Memory B cell (primary cell): ENCODE measurements at regions not wholly inside any gene's neighbourhood (a gene's known extent, or its start where the extent isn't known, plus 50 kb on each side); places are given as distances from the start of the nearest gene placed in this dataset.

Source experiments
- ATAC-seq: fragments of 150-1000 bp; cut with Tn5 transposase; 2 replicates; pipeline ENCODE4 v1.10.0; 2021; ENCODE audit warnings: low read depth, mild to moderate bottlenecking, moderate library complexity
- DNase-seq, 2 donors: peaks; one replicate each; pipeline ENCODE4 v3.0.0; 2022; ENCODE audit warnings: low spot score in 2 of 2
- H3K27ac Mint-ChIP-seq: one replicate; pipeline ENCODE4 v1.8.0; 2022; ENCODE audit warnings: mild to moderate bottlenecking, moderate library complexity, mixed read lengths
- H3K27me3 Mint-ChIP-seq: one replicate; pipeline ENCODE4 v1.8.0; 2022; ENCODE audit warnings: mixed read lengths
- H3K36me3 Mint-ChIP-seq: one replicate; pipeline ENCODE4 v1.8.0; 2022; ENCODE audit warnings: mild to moderate bottlenecking, mixed read lengths
- H3K4me1 Mint-ChIP-seq: one replicate; pipeline ENCODE4 v1.8.0; 2022; ENCODE audit warnings: mixed read lengths
- H3K4me3 Mint-ChIP-seq: one replicate; pipeline ENCODE4 v1.8.0; 2022; ENCODE audit warnings: mild to moderate bottlenecking, moderate library complexity, mixed read lengths
- H3K9me3 Mint-ChIP-seq: one replicate; pipeline ENCODE4 v1.8.0; 2022; ENCODE audit warnings: mixed read lengths

GRCh38 chr9:515665-516064 lies 301.0 kb downstream of the DOCK8 start:
- H3K27ac Mint-ChIP-seq = no peak overlapping the region
- peaks cover 3% of the 10 kb centered on the region for H3K4me1 Mint-ChIP-seq
- H3K4me3 Mint-ChIP-seq = no peak overlapping the region
- no peaks in the 10 kb centered on the region for H3K36me3 Mint-ChIP-seq
- ATAC-seq (no peak), DNase-seq (no peak)
- H3K9me3 Mint-ChIP-seq = no peaks in the 10 kb centered on the region
- H3K27me3 Mint-ChIP-seq = no peaks in the 10 kb centered on the region

GRCh38 chr9:517993-518392 lies 303.3 kb downstream of the DOCK8 start:
- no peaks in the 10 kb centered on the region for H3K36me3 Mint-ChIP-seq
- no peak for DNase-seq
- peaks cover 3% of the 10 kb centered on the region for H3K4me1 Mint-ChIP-seq
- no peaks in the 10 kb centered on the region for H3K9me3 Mint-ChIP-seq
- H3K27me3 Mint-ChIP-seq = no peaks in the 10 kb centered on the region
- H3K27ac Mint-ChIP-seq = no peak overlapping the region
- H3K4me3 Mint-ChIP-seq = no peak overlapping the region
- ATAC-seq = no peak

GRCh38 chr9:518540-518939 lies 303.9 kb downstream of the DOCK8 start:
- Mint-ChIP-seq H3K4me1 (peaks cover 3% of the 10 kb centered on the region), H3K4me3 (no peak overlapping the region), H3K9me3 (no peaks in the 10 kb centered on the region), H3K36me3 (no peaks in the 10 kb centered on the region), H3K27me3 (no peaks in the 10 kb centered on the region), H3K27ac (no peak overlapping the region)
- DNase-seq (no peak), ATAC-seq (no peak)

GRCh38 chr9:519579-519978 lies 304.9 kb downstream of the DOCK8 start:
- no peaks in the 10 kb centered on the region for H3K27me3 Mint-ChIP-seq
- H3K4me1 Mint-ChIP-seq = no peaks in the 10 kb centered on the region
- H3K27ac Mint-ChIP-seq = no peak overlapping the region
- no peak for ATAC-seq
- no peaks in the 10 kb centered on the region for H3K9me3 Mint-ChIP-seq
- no peak for DNase-seq
- no peaks in the 10 kb centered on the region for H3K36me3 Mint-ChIP-seq
- H3K4me3 Mint-ChIP-seq = no peak overlapping the region

- H3K27ac Mint-ChIP-seq = no peak overlapping the region
- ATAC-seq (no peak), DNase-seq (no peak)
- no peaks in the 10 kb centered on the region for H3K4me1 Mint-ChIP-seq
- no peaks in the 10 kb centered on the region for H3K9me3 Mint-ChIP-seq
- H3K27me3 Mint-ChIP-seq = no peaks in the 10 kb centered on the region
- no peak overlapping the region for H3K4me3 Mint-ChIP-seq
- no peaks in the 10 kb centered on the region for H3K36me3 Mint-ChIP-seq
Measured at GRCh38 chr9:520302-520701, 305.6 kb downstream of the DOCK8 start.

GRCh38 chr9:522190-522589 lies 307.5 kb downstream of the DOCK8 start:
- no peak overlapping the region for H3K27ac Mint-ChIP-seq
- no peaks in the 10 kb centered on the region for H3K9me3 Mint-ChIP-seq
- no peaks in the 10 kb centered on the region for H3K36me3 Mint-ChIP-seq
- no peak for ATAC-seq
- no peak for DNase-seq
- H3K4me1 Mint-ChIP-seq = peaks cover 3% of the 10 kb centered on the region
- no peaks in the 10 kb centered on the region for H3K27me3 Mint-ChIP-seq
- no peak overlapping the region for H3K4me3 Mint-ChIP-seq

- no peaks in the 10 kb centered on the region for H3K9me3 Mint-ChIP-seq
- no peak overlapping the region for H3K27ac Mint-ChIP-seq
- DNase-seq (no peak), ATAC-seq (no peak)
- no peaks in the 10 kb centered on the region for H3K36me3 Mint-ChIP-seq
- no peaks in the 10 kb centered on the region for H3K27me3 Mint-ChIP-seq
- peaks cover 4% of the 10 kb centered on the region for H3K4me1 Mint-ChIP-seq
- no peak overlapping the region for H3K4me3 Mint-ChIP-seq
Measured at GRCh38 chr9:522658-523057, 308.0 kb downstream of the DOCK8 start.

- ATAC-seq = no peak
- Mint-ChIP-seq H3K36me3 (no peaks in the 10 kb centered on the region), H3K27me3 (no peaks in the 10 kb centered on the region), H3K4me1 (peaks cover 4% of the 10 kb centered on the region), H3K27ac (no peak overlapping the region), H3K9me3 (no peaks in the 10 kb centered on the region), H3K4me3 (no peak overlapping the region)
- DNase-seq = no peak
Measured at GRCh38 chr9:523444-523843, 308.8 kb downstream of the DOCK8 start.

GRCh38 chr9:524008-524407 lies 309.3 kb downstream of the DOCK8 start:
- Mint-ChIP-seq H3K36me3 (no peaks in the 10 kb centered on the region), H3K9me3 (no peaks in the 10 kb centered on the region), H3K27me3 (no peaks in the 10 kb centered on the region), H3K4me3 (no peak overlapping the region), H3K27ac (no peak overlapping the region), H3K4me1 (peaks cover 4% of the 10 kb centered on the region)
- DNase-seq (no peak), ATAC-seq (no peak)

GRCh38 chr9:526904-527591 lies 312.4 kb downstream of the DOCK8 start:
- Mint-ChIP-seq H3K4me1 (peaks cover 4% of the 10 kb centered on the region), H3K27me3 (no peaks in the 10 kb centered on the region), H3K4me3 (no peak overlapping the region), H3K36me3 (no peaks in the 10 kb centered on the region), H3K27ac (no peak overlapping the region), H3K9me3 (no peaks in the 10 kb centered on the region)
- ATAC-seq (no peak), DNase-seq (no peak)

GRCh38 chr9:529731-530130 lies 311.8 kb upstream of the DMRT1 start:
- Mint-ChIP-seq H3K27me3 (no peaks in the 10 kb centered on the region), H3K36me3 (no peaks in the 10 kb centered on the region), H3K27ac (no peak overlapping the region), H3K9me3 (no peaks in the 10 kb centered on the region), H3K4me3 (no peak overlapping the region), H3K4me1 (peaks cover 4% of the 10 kb centered on the region)
- DNase-seq = no peak
- ATAC-seq = no peak

GRCh38 chr9:530681-531080 lies 310.8 kb upstream of the DMRT1 start:
- Mint-ChIP-seq H3K9me3 (no peaks in the 10 kb centered on the region), H3K27me3 (no peaks in the 10 kb centered on the region), H3K4me1 (peaks cover 11% of the 10 kb centered on the region), H3K27ac (no peak overlapping the region), H3K4me3 (no peak overlapping the region), H3K36me3 (no peaks in the 10 kb centered on the region)
- DNase-seq = no peak
- ATAC-seq = no peak

- H3K27me3 Mint-ChIP-seq = no peaks in the 10 kb centered on the region
- ATAC-seq (no peak), DNase-seq (no peak)
- no peak overlapping the region for H3K4me3 Mint-ChIP-seq
- H3K9me3 Mint-ChIP-seq = no peaks in the 10 kb centered on the region
- peaks cover 14% of the 10 kb centered on the region for H3K4me1 Mint-ChIP-seq
- H3K36me3 Mint-ChIP-seq = no peaks in the 10 kb centered on the region
- no peak overlapping the region for H3K27ac Mint-ChIP-seq
Measured at GRCh38 chr9:532707-533106, 308.8 kb upstream of the DMRT1 start.

GRCh38 chr9:534886-535285 lies 306.6 kb upstream of the DMRT1 start:
- DNase-seq (no peak), ATAC-seq (no peak)
- Mint-ChIP-seq H3K36me3 (no peaks in the 10 kb centered on the region), H3K4me1 (peaks cover 14% of the 10 kb centered on the region), H3K9me3 (no peaks in the 10 kb centered on the region), H3K27me3 (no peaks in the 10 kb centered on the region), H3K27ac (no peak overlapping the region), H3K4me3 (no peak overlapping the region)

- ATAC-seq (no peak), DNase-seq (no peak)
- no peak overlapping the region for H3K4me3 Mint-ChIP-seq
- H3K36me3 Mint-ChIP-seq = peaks cover 2% of the 10 kb centered on the region
- no peak overlapping the region for H3K27ac Mint-ChIP-seq
- H3K4me1 Mint-ChIP-seq = peaks cover 14% of the 10 kb centered on the region
- no peaks in the 10 kb centered on the region for H3K27me3 Mint-ChIP-seq
- H3K9me3 Mint-ChIP-seq = no peaks in the 10 kb centered on the region
Measured at GRCh38 chr9:535356-535755, 306.1 kb upstream of the DMRT1 start.
